ENCODE measurements at regions not wholly inside any gene's neighbourhood (a gene's known extent, or its start where the extent isn't known, plus 50 kb on each side); places are given as distances from the start of the nearest gene placed in this dataset.

GRCh38 chr5:121292664-121293063 is 559.0 kb upstream of the FTMT start:
- DNase-seq = no peak
- Histone ChIP-seq H3K4me3 (no peak overlapping the region), H3K36me3 (no peaks in the 10 kb centered on the region), H3K27me3 (ENCODE audit: low read depth) (no peaks in the 10 kb centered on the region), H3K9me3 (replicated peaks) (no peaks in the 10 kb centered on the region), H3K4me1 (no peaks in the 10 kb centered on the region), H3K27ac (replicated peaks) (no peak overlapping the region)
- no peak for TF ChIP-seq CTCF (IDR thresholded peaks at IDR 0.05; ENCODE audit: borderline replicate concordance)
- intact Hi-C loops (cut with micrococcal nuclease) = no loop called here

- H3K4me3 ChIP-seq = no peak overlapping the region
- no peak for DNase-seq
- H3K27me3 ChIP-seq (ENCODE audit: low read depth) = no peaks in the 10 kb centered on the region
- intact Hi-C loops (cut with micrococcal nuclease) = no loop called here
- H3K36me3 ChIP-seq = no peaks in the 10 kb centered on the region
- TF ChIP-seq CTCF (IDR thresholded peaks at IDR 0.05; ENCODE audit: borderline replicate concordance) = no peak
- no peaks in the 10 kb centered on the region for H3K4me1 ChIP-seq
- no peak overlapping the region for H3K27ac ChIP-seq (replicated peaks)
- H3K9me3 ChIP-seq (replicated peaks) = no peaks in the 10 kb centered on the region
Measured at GRCh38 chr5:121296356-121296755, 555.3 kb upstream of the FTMT start.

- Histone ChIP-seq H3K36me3 (no peaks in the 10 kb centered on the region), H3K27me3 (ENCODE audit: low read depth) (no peaks in the 10 kb centered on the region), H3K9me3 (replicated peaks) (no peaks in the 10 kb centered on the region), H3K4me1 (no peaks in the 10 kb centered on the region), H3K4me3 (no peak overlapping the region), H3K27ac (replicated peaks) (no peak overlapping the region)
- DNase-seq = no peak
- intact Hi-C loops (cut with micrococcal nuclease) = no loop called here
- no peak for TF ChIP-seq CTCF (IDR thresholded peaks at IDR 0.05; ENCODE audit: borderline replicate concordance)
Measured at GRCh38 chr5:121299153-121299552, 552.5 kb upstream of the FTMT start.

- no peaks in the 10 kb centered on the region for H3K4me1 ChIP-seq
- intact Hi-C loops (cut with micrococcal nuclease) = no loop called here
- H3K27ac ChIP-seq (replicated peaks) = no peak overlapping the region
- TF ChIP-seq CTCF (IDR thresholded peaks at IDR 0.05; ENCODE audit: borderline replicate concordance) = no peak
- no peak overlapping the region for H3K4me3 ChIP-seq
- H3K27me3 ChIP-seq (ENCODE audit: low read depth) = no peaks in the 10 kb centered on the region
- DNase-seq = no peak
- H3K36me3 ChIP-seq = no peaks in the 10 kb centered on the region
- H3K9me3 ChIP-seq (replicated peaks) = no peaks in the 10 kb centered on the region
Measured at GRCh38 chr5:121304838-121305237, 546.8 kb upstream of the FTMT start.

- intact Hi-C loops (cut with micrococcal nuclease) = no loop called here
- peaks cover 24% of the 10 kb centered on the region for H3K9me3 ChIP-seq (replicated peaks)
- H3K27me3 ChIP-seq (ENCODE audit: low read depth) = no peaks in the 10 kb centered on the region
- no peak overlapping the region for H3K4me3 ChIP-seq
- H3K36me3 ChIP-seq = no peaks in the 10 kb centered on the region
- DNase-seq = no peak
- H3K4me1 ChIP-seq = no peaks in the 10 kb centered on the region
- no peak overlapping the region for H3K27ac ChIP-seq (replicated peaks)
- TF ChIP-seq CTCF (IDR thresholded peaks at IDR 0.05; ENCODE audit: borderline replicate concordance) = no peak
Measured at GRCh38 chr5:121313886-121314285, 537.8 kb upstream of the FTMT start.

- Histone ChIP-seq H3K4me3 (no peak overlapping the region), H3K27me3 (ENCODE audit: low read depth) (no peaks in the 10 kb centered on the region), H3K9me3 (replicated peaks) (peaks cover 24% of the 10 kb centered on the region), H3K36me3 (no peaks in the 10 kb centered on the region), H3K27ac (replicated peaks) (no peak overlapping the region), H3K4me1 (no peaks in the 10 kb centered on the region)
- no peak for DNase-seq
- no peak for TF ChIP-seq CTCF (IDR thresholded peaks at IDR 0.05; ENCODE audit: borderline replicate concordance)
- intact Hi-C loops (cut with micrococcal nuclease) = no loop called here
Measured at GRCh38 chr5:121315786-121316185, 535.9 kb upstream of the FTMT start.

All from left ventricle myocardium inferior (tissue), 1 donor.